Fibroblast of peridontal ligament (primary cell): ENCODE measurements at regions not wholly inside any gene's neighbourhood (a gene's known extent, or its start where the extent isn't known, plus 50 kb on each side); places are given as distances from the start of the nearest gene placed in this dataset.
A peak's percentile ranks its signal among the peaks of the same experiment; 100 is the strongest.
"Not testable (repeated sequence)": the region's sequence is repeated elsewhere in the genome, so short reads cannot be mapped to it uniquely, and the experiment has no call there.

ENCODE experiments used
- DNase-seq: peaks from one replicate; pipeline ENCODE4 v3.0.0-alpha.2; 2010; ENCODE audit errors: extremely low read depth

DNA sequence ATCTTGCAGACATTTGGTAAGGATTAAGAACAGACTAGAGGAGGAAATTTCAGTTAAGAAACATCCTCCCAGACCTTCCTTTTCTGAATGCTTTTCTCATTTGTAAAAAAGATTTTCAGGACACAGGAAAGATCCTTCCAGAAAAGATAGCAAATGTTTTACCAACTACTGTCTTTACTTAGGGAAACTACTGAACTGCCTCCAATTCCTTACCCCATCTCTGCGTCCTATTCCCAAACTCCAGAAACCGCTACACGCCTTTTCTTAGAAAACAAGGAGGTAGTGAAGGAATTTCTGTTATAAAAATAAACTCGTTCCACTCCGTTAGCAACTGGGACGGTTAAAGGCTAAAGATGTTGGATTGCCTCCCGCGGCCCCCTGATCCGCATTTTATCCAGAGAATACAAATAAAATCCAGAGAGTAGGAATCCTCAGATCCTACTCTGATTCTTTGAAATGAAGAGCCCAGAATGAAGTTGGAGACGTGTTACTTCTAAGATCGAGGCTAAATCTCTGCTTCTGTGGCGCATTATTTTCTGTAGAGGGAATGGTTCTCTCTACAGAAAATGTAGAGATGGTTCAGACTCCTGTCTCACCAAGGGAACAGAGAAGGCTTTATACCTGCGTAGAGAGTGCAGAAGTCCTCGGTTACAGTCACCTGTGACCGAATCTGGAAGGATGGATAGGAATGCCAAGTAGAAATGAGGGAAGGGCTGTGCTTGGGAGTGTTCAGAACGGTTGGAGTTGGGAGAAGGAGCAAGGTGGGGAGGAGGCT is 133.0 kb downstream of the GPX5 start:
- peak; percentile 17 for DNase-seq

DNA sequence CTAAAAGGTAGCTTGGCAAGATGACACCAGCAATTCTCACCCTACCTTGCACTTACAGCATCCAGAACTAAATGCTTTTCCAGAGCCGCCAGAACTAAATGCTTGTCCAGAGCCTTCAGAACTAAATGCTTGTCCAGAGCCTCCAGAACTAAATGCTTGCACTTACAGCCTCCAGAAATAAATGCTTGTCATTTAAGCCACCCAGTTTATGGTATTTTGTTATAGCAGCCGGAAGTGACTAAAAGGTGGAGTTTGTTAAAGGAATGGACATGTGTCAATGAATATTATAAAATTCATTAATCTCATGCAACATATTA is 133.5 kb downstream of the GPX5 start:
- DNase-seq, result no peak

- DNase-seq, result no peak
These were observed 135.5 kb downstream of the GPX5 start for GRCh38 chr6:28661097-28661713.

DNA sequence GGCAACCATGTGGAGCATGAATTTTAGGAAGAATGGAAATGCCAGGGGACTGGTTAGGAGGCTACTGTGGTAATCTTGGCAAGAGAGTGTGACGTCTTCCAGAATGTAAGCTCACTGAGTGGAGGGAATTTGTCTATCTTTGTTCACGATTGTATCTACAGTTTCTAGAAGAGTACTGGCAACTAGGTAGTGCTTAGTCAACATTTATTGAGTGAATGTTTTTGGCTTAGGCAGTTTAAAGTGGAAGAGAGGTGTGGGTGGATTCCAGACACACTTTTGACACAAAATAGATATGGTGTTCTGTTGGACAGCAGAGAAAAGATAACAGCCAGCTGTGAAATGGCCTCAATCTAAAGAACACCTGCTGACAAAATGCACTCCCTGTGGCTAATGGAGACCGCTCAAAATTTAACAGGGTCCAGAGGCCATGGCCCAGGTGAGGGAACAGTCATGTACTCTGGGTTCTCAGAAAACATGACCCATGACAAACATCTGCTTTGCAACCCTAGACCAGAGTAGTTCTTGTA is 139.3 kb downstream of the GPX5 start:
- no peak for DNase-seq

DNA sequence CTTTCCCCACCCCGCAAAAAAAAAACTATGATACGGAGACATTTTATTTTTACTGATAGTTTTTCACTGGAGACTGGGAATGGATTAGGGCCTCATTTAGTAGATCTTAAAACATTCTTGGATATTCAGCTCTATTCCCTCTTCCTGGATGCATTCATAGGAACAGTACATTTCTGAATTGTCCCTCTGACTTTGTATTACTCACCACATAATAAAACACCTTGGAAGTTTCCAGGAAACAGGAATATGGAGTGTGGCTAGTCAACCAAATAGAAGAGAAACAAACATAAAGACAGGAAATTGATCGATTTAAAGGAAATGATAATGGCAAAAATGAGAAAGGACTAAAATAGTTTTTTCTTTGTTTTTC is 147.7 kb downstream of the GPX5 start:
- no peak for DNase-seq

DNA sequence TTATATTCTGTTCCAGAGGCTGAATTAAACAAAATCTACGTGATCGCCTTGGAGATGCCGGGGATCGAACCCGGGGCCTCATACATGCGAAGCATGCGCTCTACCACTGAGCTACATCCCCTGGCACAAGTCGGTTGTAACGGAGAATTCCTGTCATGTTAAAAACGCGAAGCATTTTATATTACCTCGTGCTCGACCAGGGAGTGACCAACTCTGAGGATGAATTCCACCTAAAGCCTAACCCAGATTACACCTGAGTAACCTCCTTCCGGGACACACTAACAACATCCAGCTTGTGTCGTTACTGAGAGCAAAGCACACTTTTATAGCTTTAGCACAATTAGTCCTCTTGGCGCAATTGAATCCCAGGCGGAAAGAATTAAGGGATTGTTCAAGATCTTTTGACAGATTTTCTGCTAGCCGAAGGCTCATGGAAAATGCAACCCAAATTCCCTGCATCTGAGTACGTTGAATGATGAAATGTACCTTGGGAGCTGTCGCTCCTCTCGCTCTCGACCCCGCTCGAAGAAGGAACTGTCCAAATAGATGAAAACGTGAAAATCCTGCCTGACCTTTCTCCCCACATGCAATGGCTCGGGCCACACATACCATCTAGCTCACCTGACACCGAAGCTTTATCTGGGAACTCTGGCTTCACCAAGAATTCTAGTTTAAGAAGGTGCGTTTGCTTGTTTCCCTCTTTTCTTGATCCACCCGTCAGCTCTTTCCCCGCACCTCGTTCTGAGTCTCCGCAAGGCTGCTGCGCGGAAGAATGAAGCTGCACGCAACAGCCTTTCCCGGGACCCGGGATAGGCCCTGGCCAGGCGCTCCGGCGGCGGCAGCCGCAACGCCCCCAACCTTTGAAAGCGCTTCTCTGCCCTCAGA is 148.3 kb downstream of the GPX5 start:
- DNase-seq, result peak; percentile 72

- DNase-seq, result no peak
These were observed 149.9 kb downstream of the GPX5 start for GRCh38 chr6:28675600-28675999.

GRCh38 chr6:28682542-28682941 is 156.9 kb downstream of the GPX5 start:
- no peak for DNase-seq

DNA sequence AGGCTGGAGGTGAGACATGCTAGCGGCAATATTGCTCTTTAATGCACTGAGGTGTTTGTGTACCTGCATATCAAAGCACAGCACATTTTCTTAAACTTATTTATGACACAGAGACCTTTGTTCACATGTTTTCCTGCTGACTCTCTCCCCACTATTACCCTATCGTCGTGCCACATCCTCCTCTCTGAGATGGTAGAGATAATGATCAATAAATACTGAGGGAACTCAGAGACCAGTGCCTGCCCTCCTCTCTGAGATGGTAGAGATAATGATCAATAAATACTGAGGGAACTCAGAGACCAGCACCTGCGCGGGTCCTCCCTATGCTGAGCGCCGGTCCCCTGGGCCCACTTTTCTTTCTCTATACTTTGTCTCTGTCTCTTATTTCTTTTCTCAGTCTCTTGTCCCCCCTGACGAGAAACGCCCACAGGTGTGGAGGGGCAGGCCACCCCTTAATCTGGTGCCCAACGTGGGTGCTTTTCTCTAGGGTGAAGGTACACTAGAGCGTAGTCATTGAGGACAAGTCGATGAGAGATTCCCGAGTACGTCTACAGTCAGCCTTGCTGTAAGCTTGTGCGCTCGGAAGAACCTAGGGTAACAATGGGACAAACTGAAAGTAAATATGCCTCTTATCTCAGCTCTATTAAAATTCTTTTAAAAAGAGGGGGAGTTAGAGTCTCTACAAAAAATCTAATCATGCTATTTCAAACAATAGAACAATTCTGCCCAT is 157.4 kb downstream of the GPX5 start:
- DNase-seq, result not testable (repeated sequence)

DNA sequence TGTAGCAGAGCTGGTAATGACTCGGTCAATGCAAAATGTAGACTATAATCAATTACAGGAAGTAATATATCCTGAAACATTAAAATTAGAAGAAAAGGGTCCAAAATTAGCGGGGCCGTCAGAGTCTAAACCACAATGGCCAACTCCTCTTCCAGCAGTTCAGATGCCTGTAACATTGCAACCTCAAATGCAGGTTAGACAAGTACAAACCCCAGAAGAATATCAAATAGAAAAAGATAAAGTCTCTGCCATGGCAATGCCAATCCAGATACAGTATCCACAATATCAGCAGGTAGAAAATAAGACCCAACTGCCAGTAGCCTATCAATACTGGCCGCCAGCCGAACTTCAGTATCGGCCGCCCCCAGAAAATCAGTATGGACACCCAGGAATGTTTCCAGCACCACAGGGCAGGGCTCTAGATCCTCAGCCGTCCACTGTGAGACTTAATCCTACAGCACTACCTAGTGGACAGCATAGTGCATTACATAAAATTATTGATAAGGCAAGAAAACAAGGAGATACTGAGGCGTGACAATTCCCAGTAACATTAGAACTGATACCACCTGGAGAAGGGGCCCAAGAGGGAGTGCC is 158.4 kb downstream of the GPX5 start:
- DNase-seq, result peak; percentile 53

GRCh38 chr6:28685960-28686359 is 160.3 kb downstream of the GPX5 start:
- not testable (repeated sequence) for DNase-seq

GRCh38 chr6:28686446-28687027 is 160.9 kb downstream of the GPX5 start:
- peak; percentile 83 for DNase-seq

GRCh38 chr6:28687309-28687981 is 161.8 kb downstream of the GPX5 start:
- DNase-seq, result not testable (repeated sequence)

- not testable (repeated sequence) for DNase-seq
These were observed 166.3 kb downstream of the GPX5 start for GRCh38 chr6:28691991-28692390.

GRCh38 chr6:28693033-28693750 is 167.5 kb downstream of the GPX5 start:
- DNase-seq, result no peak

- no peak for DNase-seq
These were observed 168.2 kb downstream of the GPX5 start for GRCh38 chr6:28693751-28694443.

- peak; percentile 14 for DNase-seq
These were observed 170.0 kb downstream of the GPX5 start for GRCh38 chr6:28695715-28696114.

GRCh38 chr6:28696167-28696566 is 170.5 kb downstream of the GPX5 start:
- DNase-seq, result no peak

GRCh38 chr6:28696682-28697081 is 171.0 kb downstream of the GPX5 start:
- DNase-seq, result no peak
